GM23248 (cell line): ENCODE measurements at regions not wholly inside any gene's neighbourhood (a gene's known extent, or its start where the extent isn't known, plus 50 kb on each side); places are given as distances from the start of the nearest gene placed in this dataset.

Experiments
- EZH2 ChIP-seq: fragments of 200-600 bp; sonication (generic); IDR thresholded peaks from 2 replicates; pipeline ENCODE4 v1.6.1; 2018; ENCODE audit warnings: antibody characterized with exemption, mild to moderate bottlenecking; ENCODE audit not compliant: insufficient read depth, poor library complexity, severe bottlenecking
- EZH2phosphoT487 ChIP-seq: fragments of 200-600 bp; sonication (generic); IDR thresholded peaks from 2 replicates; pipeline ENCODE4 v1.6.1; 2018; ENCODE audit warnings: antibody characterized with exemption, moderate library complexity, mild to moderate bottlenecking, low read depth; ENCODE audit not compliant: insufficient read depth

DNA sequence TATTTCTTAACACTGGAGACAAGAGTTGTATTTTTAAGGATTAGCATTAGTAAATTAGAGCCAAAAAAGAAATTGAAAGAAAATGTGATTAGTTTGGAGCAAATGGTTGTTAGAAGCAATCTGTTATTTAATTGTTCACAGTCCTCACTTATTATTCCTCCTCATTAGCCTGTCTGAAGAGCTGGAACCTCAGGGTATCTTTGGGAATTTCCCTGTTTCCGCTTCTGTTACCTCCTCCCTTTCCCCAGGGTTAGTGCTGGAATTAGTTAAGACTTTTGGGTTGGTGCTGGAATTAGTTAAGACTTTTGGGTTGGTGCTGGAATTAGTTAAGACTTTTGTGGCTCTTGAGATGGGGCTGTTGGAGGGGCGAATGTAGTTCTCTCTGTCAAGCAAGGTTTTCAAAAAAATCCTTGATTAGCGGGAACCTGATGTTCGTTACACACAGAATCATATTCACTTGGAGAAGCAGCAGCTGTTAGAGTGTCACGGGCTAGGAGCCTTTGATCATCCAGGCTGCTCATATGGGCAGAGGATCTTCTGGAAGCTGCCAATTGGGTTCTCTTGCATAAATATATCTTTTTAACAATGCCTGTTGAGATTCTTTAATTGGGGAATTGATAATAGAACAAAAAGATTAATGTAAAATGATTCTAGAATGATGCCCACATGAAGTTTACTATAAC lies 251.0 kb upstream of the NPSR1 start:
- TF ChIP-seq EZH2phosphoT487, result no peak
- TF ChIP-seq EZH2, result no peak
